ENCODE measurements at regions not wholly inside any gene's neighbourhood (a gene's known extent, or its start where the extent isn't known, plus 50 kb on each side); places are given as distances from the start of the nearest gene placed in this dataset.

- no peak for DNase-seq
These were observed 859.4 kb upstream of the NR2F2 start for GRCh38 chr15:95470997-95471689.

DNA sequence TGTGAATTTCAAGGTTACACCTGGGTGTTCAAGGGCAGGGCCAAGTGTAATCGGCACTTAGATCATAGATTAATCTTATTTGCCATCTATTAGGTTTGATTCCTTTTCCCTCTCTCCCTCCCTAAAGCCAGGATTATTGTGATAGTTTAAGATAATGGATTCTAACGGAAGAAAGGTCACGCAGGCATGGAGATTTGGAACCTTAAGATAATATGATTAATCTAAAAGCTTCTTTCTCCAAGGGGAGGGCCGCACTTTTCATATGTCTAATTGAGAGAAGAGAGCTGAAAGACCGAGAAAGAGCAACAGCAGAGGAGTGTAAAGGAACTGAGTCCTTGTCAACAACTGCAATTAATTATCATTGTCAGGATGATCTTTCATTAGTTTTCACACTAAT lies 858.8 kb upstream of the NR2F2 start:
- DNase-seq, result no peak

DNA sequence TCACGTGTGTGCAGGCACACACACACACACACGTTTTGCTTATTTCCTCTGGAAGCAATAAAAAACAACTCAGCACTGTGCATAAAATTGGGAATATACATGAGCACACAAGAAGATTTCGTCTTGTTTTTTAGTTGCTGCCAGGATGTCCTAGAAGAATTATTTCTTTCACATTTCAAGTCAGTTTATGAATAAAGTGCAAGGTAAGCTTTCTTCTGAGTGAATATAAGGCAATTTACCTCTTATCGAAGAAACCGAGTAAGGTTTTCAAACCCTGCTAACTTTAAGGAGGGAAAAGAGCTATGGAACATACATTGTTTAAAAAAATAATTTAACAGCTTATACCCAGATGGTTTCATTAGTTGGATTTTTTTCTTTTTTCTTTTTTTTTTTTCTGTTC lies 855.4 kb upstream of the NR2F2 start:
- DNase-seq, result no peak

DNA sequence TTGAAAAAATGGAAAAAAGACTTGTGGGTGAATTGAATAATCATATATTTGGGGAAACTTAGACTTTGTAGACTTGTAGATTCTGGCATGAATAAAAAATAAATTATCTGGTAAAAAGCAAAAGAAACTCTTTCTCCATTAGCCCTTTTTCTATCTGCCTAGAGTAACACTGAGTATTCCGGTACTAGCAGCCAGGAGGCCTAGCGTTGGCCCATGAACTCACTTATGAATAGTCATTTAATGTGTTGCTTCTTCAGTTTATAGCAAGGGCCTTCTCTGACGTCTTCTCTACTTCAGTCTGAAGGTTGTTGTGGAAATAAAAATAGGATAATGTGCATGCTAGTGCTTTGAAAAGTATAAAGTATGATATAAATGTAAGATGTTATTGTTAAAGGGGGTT lies 851.2 kb upstream of the NR2F2 start:
- DNase-seq, result no peak

DNA sequence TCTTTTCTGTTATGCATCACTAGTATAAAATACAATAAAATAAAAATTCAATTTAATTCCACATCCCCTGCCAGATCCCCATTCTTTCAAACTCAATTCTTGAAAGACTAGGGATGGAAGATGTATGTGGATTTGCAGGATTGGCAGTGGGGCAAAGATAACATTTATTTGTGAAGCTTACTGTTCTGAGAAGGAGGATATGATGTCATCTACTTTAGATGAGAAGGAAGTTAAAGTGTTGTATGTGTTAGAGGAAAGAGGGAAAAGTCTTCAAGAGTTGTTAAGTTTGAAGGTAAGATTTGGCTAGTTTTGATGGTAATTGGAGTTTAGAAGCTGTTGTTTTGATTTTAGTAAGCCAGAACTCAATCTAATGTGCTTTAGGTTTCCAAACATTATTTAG lies 845.1 kb upstream of the NR2F2 start:
- DNase-seq, result no peak

- DNase-seq, result no peak
These were observed 844.3 kb upstream of the NR2F2 start for GRCh38 chr15:95486224-95486623.

DNA sequence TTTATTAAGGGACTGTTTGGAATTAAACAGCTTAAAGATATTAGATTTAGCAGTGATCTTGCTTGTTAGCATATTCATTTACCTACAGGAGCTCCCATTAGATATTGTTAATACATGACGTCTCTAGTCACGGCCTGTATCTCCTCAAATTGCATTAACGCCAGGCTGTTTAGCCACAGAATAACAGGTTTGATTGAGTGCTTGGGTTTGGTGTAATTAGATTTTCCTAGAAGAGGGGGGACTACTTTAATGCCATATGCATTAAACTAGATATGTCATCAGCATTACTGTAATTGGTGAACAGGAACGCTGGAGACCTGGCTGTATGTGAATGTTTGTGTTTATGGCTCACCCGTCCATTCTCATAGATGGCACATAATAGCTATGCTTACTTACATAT lies 841.4 kb upstream of the NR2F2 start:
- no peak for DNase-seq

DNA sequence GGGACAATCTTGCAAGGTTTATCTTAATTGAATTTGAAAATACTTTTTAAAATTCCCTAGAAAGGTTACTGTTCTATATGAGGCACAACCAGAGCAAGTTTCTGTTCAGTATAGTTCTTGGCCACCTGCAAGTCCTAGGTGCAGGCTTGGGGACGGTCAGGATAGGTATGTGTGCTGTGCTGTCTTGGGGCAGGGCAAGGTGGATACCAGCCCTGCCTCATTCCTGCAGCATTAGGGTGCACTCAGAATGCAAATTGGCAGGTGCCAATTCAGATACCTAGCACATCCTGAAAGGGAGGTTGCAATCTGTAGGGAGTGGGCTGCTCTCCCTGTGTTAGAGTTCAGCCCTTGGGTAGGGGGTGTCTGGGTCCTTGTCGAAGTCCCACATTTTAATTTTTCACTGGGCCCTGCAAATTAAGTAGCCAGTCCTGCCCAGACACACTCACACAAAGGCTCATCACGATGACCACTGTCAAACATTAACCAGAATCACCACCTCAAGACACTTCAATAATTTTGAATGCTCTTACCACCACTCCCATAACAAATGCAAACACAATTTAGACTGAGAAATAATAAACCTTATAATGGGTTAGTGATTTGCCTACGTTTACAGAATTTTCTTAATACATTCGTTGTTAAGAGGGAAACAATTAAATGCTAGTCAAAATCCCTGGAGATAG lies 838.0 kb upstream of the NR2F2 start:
- DNase-seq, result no peak

- DNase-seq, result no peak
These were observed 835.4 kb upstream of the NR2F2 start for GRCh38 chr15:95494971-95495541.

- DNase-seq, result no peak
These were observed 832.9 kb upstream of the NR2F2 start for GRCh38 chr15:95497634-95498033.

GRCh38 chr15:95498961-95499360 lies 831.5 kb upstream of the NR2F2 start:
- no peak for DNase-seq

DNA sequence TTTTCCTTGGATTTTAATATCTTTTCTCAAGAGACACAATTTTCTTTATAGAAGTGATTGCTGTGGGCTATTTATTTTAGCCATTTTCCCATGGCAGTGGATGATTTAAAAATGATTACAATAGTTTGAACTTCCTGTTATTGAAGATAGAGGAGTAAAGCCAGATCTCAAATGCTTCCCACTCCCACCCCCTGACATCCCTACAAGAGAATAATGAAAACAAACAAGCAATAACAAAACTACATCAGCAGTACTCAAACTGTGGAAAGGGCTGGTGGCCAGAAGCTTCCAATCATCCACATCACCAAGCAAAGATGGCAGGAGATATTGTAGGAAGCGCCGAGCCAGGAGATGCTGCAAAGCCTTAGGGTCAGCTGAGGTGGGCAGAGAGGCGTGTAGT lies 831.1 kb upstream of the NR2F2 start:
- no peak for DNase-seq

GRCh38 chr15:95501865-95502264 lies 828.6 kb upstream of the NR2F2 start:
- DNase-seq, result no peak

DNA sequence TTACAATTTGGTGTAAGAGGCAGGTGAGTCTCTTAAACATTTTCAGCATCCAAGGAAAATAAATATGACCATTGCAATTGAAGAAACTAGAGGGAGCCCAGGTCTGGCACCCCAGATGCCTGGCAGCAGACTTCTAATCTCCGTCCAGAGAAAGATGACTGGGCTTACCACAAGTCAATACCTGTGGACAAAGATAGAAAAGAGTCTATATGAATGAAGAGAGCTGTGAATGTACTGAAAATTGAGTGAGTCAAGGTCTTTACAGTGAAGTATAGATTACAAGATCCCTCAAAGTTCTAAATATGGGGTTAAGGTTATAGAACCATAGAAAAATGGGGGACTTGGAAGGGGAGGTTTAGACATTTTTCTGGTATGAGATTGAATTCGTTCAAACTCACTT lies 827.4 kb upstream of the NR2F2 start:
- no peak for DNase-seq

DNA sequence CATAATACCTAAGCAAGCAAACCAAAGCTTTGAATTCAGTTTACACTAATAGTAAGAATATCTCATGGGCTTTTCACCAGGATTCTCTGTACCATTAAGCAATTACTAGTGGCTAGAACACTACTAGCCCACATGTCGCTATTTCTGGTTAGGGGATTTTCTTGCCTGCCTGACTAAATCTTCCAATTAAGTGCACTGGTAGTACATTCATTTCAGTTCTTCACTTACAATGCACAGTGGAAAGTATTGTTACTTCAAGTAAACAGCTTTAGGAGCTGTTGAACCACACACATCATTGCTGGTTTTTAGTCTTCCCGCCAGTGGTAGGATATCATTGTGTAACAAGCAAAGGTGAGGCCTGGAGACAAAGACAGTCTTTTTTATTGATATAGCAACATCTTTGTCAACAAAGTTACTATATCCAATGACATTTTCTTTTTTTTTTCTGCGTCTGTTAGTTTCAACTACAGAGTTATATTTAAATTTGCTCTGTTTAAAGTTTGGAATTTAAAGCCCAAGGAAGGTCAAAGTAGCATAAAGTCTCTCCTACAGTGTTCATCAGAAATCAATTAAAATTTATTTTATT lies 826.8 kb upstream of the NR2F2 start:
- DNase-seq, result no peak

DNA sequence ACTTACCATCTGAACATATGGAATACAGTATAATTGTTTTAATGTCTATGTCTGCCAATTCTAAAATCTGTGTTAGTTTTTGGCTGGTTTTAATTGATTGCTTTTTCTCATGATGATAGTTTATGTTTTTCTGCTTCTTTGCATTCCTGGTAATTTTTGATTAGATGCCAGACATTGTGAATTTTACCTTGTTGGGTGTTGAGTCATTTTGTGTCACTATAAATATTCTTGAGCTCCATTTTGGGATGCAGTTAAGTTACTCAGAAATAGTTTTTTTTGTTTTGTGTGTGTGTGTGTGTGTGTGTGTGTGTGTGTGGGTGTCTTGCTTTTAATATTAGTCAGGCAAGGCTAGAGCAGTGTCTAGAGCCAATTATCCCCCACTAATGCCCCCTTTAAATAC lies 818.8 kb upstream of the NR2F2 start:
- DNase-seq, result no peak

DNA sequence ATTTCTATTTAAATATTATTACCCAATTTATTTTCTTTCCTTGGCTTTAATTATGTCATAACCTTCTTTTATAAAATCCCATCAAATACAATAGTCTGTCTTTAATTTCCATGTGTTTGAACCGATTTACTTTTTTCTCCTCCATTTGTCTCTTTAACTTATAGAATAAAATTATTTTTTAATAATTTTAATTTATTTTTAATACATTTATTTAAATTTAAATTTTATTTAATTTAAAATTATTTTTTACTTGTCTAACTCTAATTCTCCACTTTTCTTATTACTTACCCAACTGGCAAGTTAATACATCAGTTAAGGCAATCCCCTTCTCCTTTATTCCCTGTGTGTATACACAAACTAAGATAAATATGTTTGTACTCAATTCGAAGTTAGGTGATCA lies 817.6 kb upstream of the NR2F2 start:
- no peak for DNase-seq

GRCh38 chr15:95519887-95520286 lies 810.6 kb upstream of the NR2F2 start:
- no peak for DNase-seq

DNA sequence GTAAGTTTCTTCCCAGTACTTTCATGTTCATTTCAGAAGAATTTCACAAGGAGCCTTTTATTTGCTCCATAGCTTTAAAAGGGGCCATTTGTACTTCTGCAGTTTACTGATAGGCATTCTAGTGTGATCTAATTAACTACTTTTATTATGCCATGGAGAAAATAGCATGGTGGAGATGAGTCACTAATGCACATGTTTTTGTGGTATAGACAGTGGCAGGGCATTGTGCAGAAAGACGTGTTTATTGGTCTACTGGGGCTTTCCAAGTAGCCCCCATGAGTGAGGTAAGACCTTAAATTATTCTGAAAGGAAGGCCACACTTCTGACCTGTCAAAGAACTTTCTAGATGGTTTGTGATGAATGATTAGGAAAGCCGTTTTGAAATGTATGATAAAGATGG lies 810.0 kb upstream of the NR2F2 start:
- no peak for DNase-seq

DNA sequence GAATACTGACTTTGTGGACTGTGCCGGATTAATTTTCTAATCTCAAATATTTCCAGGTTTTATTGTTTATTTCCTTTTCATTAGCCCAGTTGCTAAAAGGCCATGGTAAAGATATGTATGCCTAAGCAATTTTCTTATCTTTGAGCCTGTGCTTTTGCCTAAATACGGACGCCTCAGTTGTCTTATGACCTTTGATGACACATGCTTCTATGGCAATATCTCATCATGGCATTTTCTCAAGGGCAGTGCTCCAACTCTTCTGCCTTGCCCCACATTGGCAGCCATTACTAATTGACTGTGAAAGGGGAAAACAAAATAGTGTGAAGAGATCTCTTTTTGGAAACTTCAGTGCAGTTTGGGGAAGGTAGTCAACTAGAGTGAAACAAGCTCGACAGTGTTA lies 809.6 kb upstream of the NR2F2 start:
- DNase-seq, result no peak

GRCh38 chr15:95522533-95522932 lies 808.0 kb upstream of the NR2F2 start:
- DNase-seq, result no peak

DNA sequence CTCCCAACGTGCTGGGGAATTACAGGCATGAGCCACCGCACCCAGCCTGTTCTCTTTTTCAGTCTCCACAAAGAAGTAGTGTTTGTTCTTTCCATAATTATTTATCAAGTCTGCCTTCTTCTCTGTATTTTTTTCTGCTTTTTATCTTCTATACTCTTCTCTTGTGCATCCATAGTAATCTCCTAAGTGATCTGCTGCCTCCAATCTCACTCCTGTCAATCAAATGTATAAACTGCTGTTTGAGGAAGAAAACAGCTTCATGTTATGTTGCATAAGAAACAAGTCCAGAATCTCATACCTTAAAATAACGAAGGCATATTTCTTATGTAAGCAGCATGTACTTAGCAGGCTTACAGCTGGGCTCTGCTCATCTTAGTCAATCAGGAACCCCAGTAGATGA lies 801.6 kb upstream of the NR2F2 start:
- no peak for DNase-seq

GRCh38 chr15:95536638-95537037 lies 793.9 kb upstream of the NR2F2 start:
- DNase-seq, result no peak

GRCh38 chr15:95538693-95539092 lies 791.8 kb upstream of the NR2F2 start:
- DNase-seq, result no peak
